Neural progenitor cell (in vitro differentiated cells): ENCODE measurements at regions not wholly inside any gene's neighbourhood (a gene's known extent, or its start where the extent isn't known, plus 50 kb on each side); places are given as distances from the start of the nearest gene placed in this dataset.

Source experiments
- EZH2 ChIP-seq: fragments of 200-600 bp; sonication (generic); IDR thresholded peaks from 2 replicates; pipeline ENCODE4 v1.6.1; 2017; ENCODE audit warnings: antibody characterized with exemption, mild to moderate bottlenecking, moderate library complexity
- EZH2phosphoT487 ChIP-seq: fragments of 200-600 bp; sonication (generic); IDR thresholded peaks from 2 replicates; pipeline ENCODE4 v1.6.1; 2017; ENCODE audit warnings: antibody characterized with exemption
- TF ChIP-seq, protein P1 (sequence below): fragments of 200-600 bp; sonication (generic); IDR thresholded peaks from 2 replicates; pipeline ENCODE4 v1.5.1; 2017; ENCODE audit warnings: antibody characterized with exemption, mild to moderate bottlenecking

DNA sequence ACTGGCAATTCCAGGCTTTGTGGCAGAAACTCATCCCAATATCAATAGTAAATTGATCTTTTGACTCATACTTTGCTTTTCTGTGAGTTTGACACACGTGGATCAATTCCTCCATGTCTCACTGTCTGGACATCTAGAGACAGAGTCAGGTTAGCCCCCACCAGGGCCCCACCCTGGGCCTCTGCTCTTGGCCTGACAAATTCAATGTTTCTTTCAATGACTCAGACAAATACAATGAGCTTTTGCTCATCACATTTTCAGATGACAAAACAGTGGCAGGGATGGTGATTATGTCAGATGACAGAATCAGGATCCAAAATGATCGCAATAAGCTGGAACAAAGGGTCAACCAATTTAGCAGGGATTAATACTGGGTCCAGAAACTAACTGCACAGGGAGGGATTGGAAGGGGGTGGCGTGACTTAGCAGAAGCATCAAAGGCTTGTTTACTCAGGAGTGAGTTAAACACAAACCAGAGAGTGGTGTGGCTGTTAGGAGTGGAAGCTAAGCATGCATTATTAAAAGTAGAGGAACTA is 90.5 kb upstream of the ASIC2 start:
- TF ChIP-seq, protein P1, sequence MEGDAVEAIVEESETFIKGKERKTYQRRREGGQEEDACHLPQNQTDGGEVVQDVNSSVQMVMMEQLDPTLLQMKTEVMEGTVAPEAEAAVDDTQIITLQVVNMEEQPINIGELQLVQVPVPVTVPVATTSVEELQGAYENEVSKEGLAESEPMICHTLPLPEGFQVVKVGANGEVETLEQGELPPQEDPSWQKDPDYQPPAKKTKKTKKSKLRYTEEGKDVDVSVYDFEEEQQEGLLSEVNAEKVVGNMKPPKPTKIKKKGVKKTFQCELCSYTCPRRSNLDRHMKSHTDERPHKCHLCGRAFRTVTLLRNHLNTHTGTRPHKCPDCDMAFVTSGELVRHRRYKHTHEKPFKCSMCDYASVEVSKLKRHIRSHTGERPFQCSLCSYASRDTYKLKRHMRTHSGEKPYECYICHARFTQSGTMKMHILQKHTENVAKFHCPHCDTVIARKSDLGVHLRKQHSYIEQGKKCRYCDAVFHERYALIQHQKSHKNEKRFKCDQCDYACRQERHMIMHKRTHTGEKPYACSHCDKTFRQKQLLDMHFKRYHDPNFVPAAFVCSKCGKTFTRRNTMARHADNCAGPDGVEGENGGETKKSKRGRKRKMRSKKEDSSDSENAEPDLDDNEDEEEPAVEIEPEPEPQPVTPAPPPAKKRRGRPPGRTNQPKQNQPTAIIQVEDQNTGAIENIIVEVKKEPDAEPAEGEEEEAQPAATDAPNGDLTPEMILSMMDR: no peak
- no peak for TF ChIP-seq EZH2
- TF ChIP-seq EZH2phosphoT487: no peak
